HFF-Myc (cell line): ENCODE measurements at regions not wholly inside any gene's neighbourhood (a gene's known extent, or its start where the extent isn't known, plus 50 kb on each side); places are given as distances from the start of the nearest gene placed in this dataset.

ENCODE experiments used
- DNase-seq: peaks from one replicate; pipeline ENCODE4 v3.0.0-alpha.2; 2011; ENCODE audit warnings: low read depth; ENCODE audit errors: extremely low read depth
- H3K4me3 ChIP-seq: replicated peaks from 2 replicates; pipeline ENCODE4 v1.5.1; 2011; ENCODE audit warnings: low read depth, mild to moderate bottlenecking, control low read depth, low read length
- CTCF ChIP-seq: IDR thresholded peaks from 2 replicates; pipeline ENCODE4 v1.5.1; 2012; ENCODE audit warnings: mild to moderate bottlenecking, low read depth, low read length, control low read depth; ENCODE audit errors: missing control alignments

GRCh38 chr2:53473236-53473635 is 294.4 kb upstream of the CHAC2 start:
- no peak for TF ChIP-seq CTCF
- DNase-seq: no peak
- no peak overlapping the region for H3K4me3 ChIP-seq

GRCh38 chr2:53467467-53468180 is 300.0 kb upstream of the CHAC2 start:
- no peak for DNase-seq
- TF ChIP-seq CTCF: no peak
- no peak overlapping the region for H3K4me3 ChIP-seq

- no peak for DNase-seq
- no peak overlapping the region for H3K4me3 ChIP-seq
- no peak for TF ChIP-seq CTCF
Measured at GRCh38 chr2:53463806-53464726, 303.5 kb upstream of the CHAC2 start.

GRCh38 chr2:53460937-53461336 is 306.7 kb upstream of the CHAC2 start:
- no peak for TF ChIP-seq CTCF
- DNase-seq: no peak
- H3K4me3 ChIP-seq: no peak overlapping the region

- no peak for DNase-seq
- TF ChIP-seq CTCF: no peak
- no peak overlapping the region for H3K4me3 ChIP-seq
Measured at GRCh38 chr2:53460347-53460746, 307.3 kb upstream of the CHAC2 start.

- no peak for TF ChIP-seq CTCF
- no peak for DNase-seq
- H3K4me3 ChIP-seq: no peak overlapping the region
Measured at GRCh38 chr2:53455094-53455493, 312.5 kb upstream of the CHAC2 start.
